Mucosa of descending colon (tissue), 3 donors: ENCODE measurements at regions not wholly inside any gene's neighbourhood (a gene's known extent, or its start where the extent isn't known, plus 50 kb on each side); places are given as distances from the start of the nearest gene placed in this dataset.
"Not testable (repeated sequence)": the region's sequence is repeated elsewhere in the genome, so short reads cannot be mapped to it uniquely, and the experiment has no call there.

ENCODE experiments used
- ATAC-seq: fragments of 200-7000 bp; cut with Tn5 transposase; one replicate; pipeline ENCODE4 v1.9.1; 2020; ENCODE audit warnings: mild to moderate bottlenecking, moderate library complexity
- DNase-seq, 3 donors: peaks; one replicate each; pipeline ENCODE4 v3.0.0-alpha.2; 2020
- H3K36me3 ChIP-seq: fragments of 200-600 bp; one replicate; pipeline ENCODE4 v1.8.0; 2021; ENCODE audit warnings: low read depth, mild to moderate bottlenecking
- H3K4me1 ChIP-seq: fragments of 200-600 bp; one replicate; pipeline ENCODE4 v1.8.0; 2021; ENCODE audit warnings: low read depth, mild to moderate bottlenecking
- H3K4me3 ChIP-seq: fragments of 200-600 bp; one replicate; pipeline ENCODE4 v1.8.0; 2021; ENCODE audit warnings: mild to moderate bottlenecking
- H3K9me3 ChIP-seq: fragments of 200-600 bp; one replicate; pipeline ENCODE4 v1.8.0; 2021; ENCODE audit warnings: mild to moderate bottlenecking
- CTCF ChIP-seq: fragments of 200-600 bp; IDR thresholded peaks from one replicate; pipeline ENCODE4 v1.8.0; 2022; ENCODE audit warnings: antibody characterized with exemption, mild to moderate bottlenecking
- intact Hi-C, 2 donors: fragments of 100-400 bp; cut with DNase I in 1 of 2; cut with micrococcal nuclease in 1 of 2; formaldehyde crosslinking; loops; one replicate each; pipeline versions ENCODE4 v1.11.0 to v1.11.1; 2022; cut with DNase I, micrococcal nuclease
- donor health status: DM: no; HTN: no; CAD: no; lungs with moderate emphysema.
- donor health status: DM: no; HTN: no; CAD: no.
- donor health status: DM: no; HTN: yes; CAD: no.

- no peak for TF ChIP-seq CTCF
- Histone ChIP-seq H3K4me3 (no peak overlapping the region), H3K36me3 (no peaks in the 10 kb centered on the region), H3K4me1 (no peaks in the 10 kb centered on the region), H3K9me3 (no peaks in the 10 kb centered on the region)
- ATAC-seq (no peak), DNase-seq (no peak)
- intact Hi-C loops = no loop called here
Observed at GRCh38 chr7:131927770-131928423, 371.5 kb upstream of the PODXL start.

GRCh38 chr7:131925636-131926035, 369.2 kb upstream of the PODXL start:
- Histone ChIP-seq H3K4me3 (no peak overlapping the region), H3K9me3 (no peaks in the 10 kb centered on the region), H3K36me3 (no peaks in the 10 kb centered on the region), H3K4me1 (no peaks in the 10 kb centered on the region)
- ATAC-seq (no peak), DNase-seq (no peak)
- intact Hi-C loops = no loop called here
- no peak for TF ChIP-seq CTCF

GRCh38 chr7:131924857-131925256, 368.4 kb upstream of the PODXL start:
- H3K36me3 ChIP-seq = no peaks in the 10 kb centered on the region
- no peaks in the 10 kb centered on the region for H3K9me3 ChIP-seq
- TF ChIP-seq CTCF = no peak
- intact Hi-C loops = no loop called here
- no peaks in the 10 kb centered on the region for H3K4me1 ChIP-seq
- ATAC-seq (no peak), DNase-seq (no peak)
- no peak overlapping the region for H3K4me3 ChIP-seq

- H3K4me1 ChIP-seq, H3K9me3 ChIP-seq, DNase-seq, H3K4me3 ChIP-seq, H3K36me3 ChIP-seq, intact Hi-C loops, ATAC-seq: not testable (repeated sequence)
Observed at GRCh38 chr7:131922948-131923347, 366.5 kb upstream of the PODXL start.

- TF ChIP-seq CTCF = no peak
- no peaks in the 10 kb centered on the region for H3K4me1 ChIP-seq
- ATAC-seq (no peak), DNase-seq (no peak)
- no peak overlapping the region for H3K4me3 ChIP-seq
- intact Hi-C loops = no loop called here
- no peaks in the 10 kb centered on the region for H3K9me3 ChIP-seq
- H3K36me3 ChIP-seq = no peaks in the 10 kb centered on the region
Observed at GRCh38 chr7:131921016-131921415, 364.6 kb upstream of the PODXL start.

GRCh38 chr7:131919920-131920709, 363.7 kb upstream of the PODXL start:
- intact Hi-C loops = no loop called here

More at GRCh38 chr7:131919920-131920709, 363.7 kb upstream of the PODXL start:
- DNase-seq = no peak
- Histone ChIP-seq H3K9me3 (no peaks in the 10 kb centered on the region), H3K4me3 (no peak overlapping the region), H3K36me3 (no peaks in the 10 kb centered on the region), H3K4me1 (no peaks in the 10 kb centered on the region)
- ATAC-seq = no peak
- TF ChIP-seq CTCF = no peak
